ENCODE measurements at regions not wholly inside any gene's neighbourhood (a gene's known extent, or its start where the extent isn't known, plus 50 kb on each side); places are given as distances from the start of the nearest gene placed in this dataset.

GRCh38 chr12:58306266-58307000, 365.1 kb downstream of the ATP23 start:
- no peaks in the 10 kb centered on the region for H3K9me2 ChIP-seq (replicated peaks; ENCODE audit: control insufficient read depth, low read length)
- H3K4me3 ChIP-seq (ENCODE audit: low read length) = no peak overlapping the region
- no peaks in the 10 kb centered on the region for H3K27me3 ChIP-seq (ENCODE audit: control insufficient read depth, low read length)
- H4K20me1 ChIP-seq (ENCODE audit: control insufficient read depth, insufficient read depth, low read depth, low read length) = no peaks in the 10 kb centered on the region
- H3K27ac ChIP-seq (ENCODE audit: low read depth, low read length) = no peak overlapping the region
- H3K4me1 ChIP-seq (ENCODE audit: control insufficient read depth, low read length) = no peaks in the 10 kb centered on the region
- TF ChIP-seq EZH2phosphoT487 (IDR thresholded peaks at IDR 0.05; ENCODE audit: borderline replicate concordance, low read length) (no peak), CTCF (IDR thresholded peaks at IDR 0.05; ENCODE audit: low read depth, low read length, poor library complexity, severe bottlenecking) (no peak)
- H3K4me2 ChIP-seq (ENCODE audit: low read length) = no peak overlapping the region
- H3K79me2 ChIP-seq (ENCODE audit: control insufficient read depth, low read length) = no peaks in the 10 kb centered on the region
- H3F3A ChIP-seq (ENCODE audit: control insufficient read depth, insufficient read depth) = no peaks in the 10 kb centered on the region
- no peaks in the 10 kb centered on the region for H3K36me3 ChIP-seq (ENCODE audit: control insufficient read depth, low read length)
- H3K9me3 ChIP-seq (ENCODE audit: control insufficient read depth, insufficient read depth, low read length) = no peaks in the 10 kb centered on the region

GRCh38 chr12:58309806-58310205, 368.4 kb downstream of the ATP23 start:
- Histone ChIP-seq H3K9me3 (ENCODE audit: control insufficient read depth, insufficient read depth, low read length) (no peaks in the 10 kb centered on the region), H3K27me3 (ENCODE audit: control insufficient read depth, low read length) (no peaks in the 10 kb centered on the region), H3K4me2 (ENCODE audit: low read length) (no peak overlapping the region), H3K9me2 (replicated peaks; ENCODE audit: control insufficient read depth, low read length) (no peaks in the 10 kb centered on the region), H3K4me3 (ENCODE audit: low read length) (no peak overlapping the region), H3K79me2 (ENCODE audit: control insufficient read depth, low read length) (no peaks in the 10 kb centered on the region), H3K36me3 (ENCODE audit: control insufficient read depth, low read length) (no peaks in the 10 kb centered on the region), H3K27ac (ENCODE audit: low read depth, low read length) (no peak overlapping the region), H3K4me1 (ENCODE audit: control insufficient read depth, low read length) (no peaks in the 10 kb centered on the region), H4K20me1 (ENCODE audit: control insufficient read depth, insufficient read depth, low read depth, low read length) (no peaks in the 10 kb centered on the region), H3F3A (ENCODE audit: control insufficient read depth, insufficient read depth) (no peaks in the 10 kb centered on the region)
- no peak for TF ChIP-seq CTCF (IDR thresholded peaks at IDR 0.05; ENCODE audit: low read depth, low read length, poor library complexity, severe bottlenecking)
- TF ChIP-seq EZH2phosphoT487 (IDR thresholded peaks at IDR 0.05; ENCODE audit: borderline replicate concordance, low read length) = no peak

GRCh38 chr12:58310368-58310767, 369.0 kb downstream of the ATP23 start:
- Histone ChIP-seq H3K4me2 (ENCODE audit: low read length) (no peak overlapping the region), H3K79me2 (ENCODE audit: control insufficient read depth, low read length) (no peaks in the 10 kb centered on the region), H4K20me1 (ENCODE audit: control insufficient read depth, insufficient read depth, low read depth, low read length) (no peaks in the 10 kb centered on the region), H3F3A (ENCODE audit: control insufficient read depth, insufficient read depth) (no peaks in the 10 kb centered on the region), H3K4me3 (ENCODE audit: low read length) (no peak overlapping the region), H3K36me3 (ENCODE audit: control insufficient read depth, low read length) (no peaks in the 10 kb centered on the region), H3K9me2 (replicated peaks; ENCODE audit: control insufficient read depth, low read length) (no peaks in the 10 kb centered on the region), H3K27ac (ENCODE audit: low read depth, low read length) (no peak overlapping the region), H3K4me1 (ENCODE audit: control insufficient read depth, low read length) (no peaks in the 10 kb centered on the region), H3K27me3 (ENCODE audit: control insufficient read depth, low read length) (no peaks in the 10 kb centered on the region), H3K9me3 (ENCODE audit: control insufficient read depth, insufficient read depth, low read length) (no peaks in the 10 kb centered on the region)
- TF ChIP-seq EZH2phosphoT487 (IDR thresholded peaks at IDR 0.05; ENCODE audit: borderline replicate concordance, low read length) = no peak
- TF ChIP-seq CTCF (IDR thresholded peaks at IDR 0.05; ENCODE audit: low read depth, low read length, poor library complexity, severe bottlenecking) = no peak

Data from DOHH2 (cell line).